ENCODE measurements at regions not wholly inside any gene's neighbourhood (a gene's known extent, or its start where the extent isn't known, plus 50 kb on each side); places are given as distances from the start of the nearest gene placed in this dataset.

DNA sequence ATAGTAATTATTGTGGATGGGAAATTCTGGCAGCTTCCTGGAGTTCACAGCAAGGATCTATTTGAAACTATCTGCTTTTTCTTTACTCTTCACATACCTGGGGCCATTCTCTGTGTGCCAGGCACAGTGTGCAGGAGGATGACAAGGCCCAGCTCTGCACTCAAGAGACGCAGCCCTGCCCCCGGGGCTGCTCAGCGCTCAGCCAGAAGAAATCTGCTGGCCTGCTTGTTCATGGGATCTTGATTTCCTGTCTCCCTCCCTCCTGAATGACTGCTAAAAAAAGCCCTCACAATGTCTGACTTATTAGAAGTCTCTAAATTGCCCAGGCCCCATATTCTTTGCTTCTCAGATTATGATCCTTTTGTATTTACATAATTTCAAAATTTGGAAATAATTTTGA is 210.9 kb downstream of the DCDC2C start:
- TF ChIP-seq, protein P1, sequence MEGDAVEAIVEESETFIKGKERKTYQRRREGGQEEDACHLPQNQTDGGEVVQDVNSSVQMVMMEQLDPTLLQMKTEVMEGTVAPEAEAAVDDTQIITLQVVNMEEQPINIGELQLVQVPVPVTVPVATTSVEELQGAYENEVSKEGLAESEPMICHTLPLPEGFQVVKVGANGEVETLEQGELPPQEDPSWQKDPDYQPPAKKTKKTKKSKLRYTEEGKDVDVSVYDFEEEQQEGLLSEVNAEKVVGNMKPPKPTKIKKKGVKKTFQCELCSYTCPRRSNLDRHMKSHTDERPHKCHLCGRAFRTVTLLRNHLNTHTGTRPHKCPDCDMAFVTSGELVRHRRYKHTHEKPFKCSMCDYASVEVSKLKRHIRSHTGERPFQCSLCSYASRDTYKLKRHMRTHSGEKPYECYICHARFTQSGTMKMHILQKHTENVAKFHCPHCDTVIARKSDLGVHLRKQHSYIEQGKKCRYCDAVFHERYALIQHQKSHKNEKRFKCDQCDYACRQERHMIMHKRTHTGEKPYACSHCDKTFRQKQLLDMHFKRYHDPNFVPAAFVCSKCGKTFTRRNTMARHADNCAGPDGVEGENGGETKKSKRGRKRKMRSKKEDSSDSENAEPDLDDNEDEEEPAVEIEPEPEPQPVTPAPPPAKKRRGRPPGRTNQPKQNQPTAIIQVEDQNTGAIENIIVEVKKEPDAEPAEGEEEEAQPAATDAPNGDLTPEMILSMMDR (conservative IDR thresholded peaks at IDR 0.05; ENCODE audit: low read length): no peak
- no peak for TF ChIP-seq EZH2phosphoT487 (IDR thresholded peaks at IDR 0.05; ENCODE audit: borderline replicate concordance)
